GM18517 (cell line): ENCODE measurements at regions not wholly inside any gene's neighbourhood (a gene's known extent, or its start where the extent isn't known, plus 50 kb on each side); places are given as distances from the start of the nearest gene placed in this dataset.
"Not testable (repeated sequence)": the region's sequence is repeated elsewhere in the genome, so short reads cannot be mapped to it uniquely, and the experiment has no call there.

Experiments used
- ATAC-seq: cut with Tn5 transposase; IDR thresholded peaks from one replicate; pipeline ENCODE4 v1.9.1; 2021; ENCODE audit warnings: mild to moderate bottlenecking, moderate library complexity; ENCODE audit not compliant: unreplicated experiment

GRCh38 chr5:82519558-82519957 lies 241.4 kb upstream of the RPS23 start:
- ATAC-seq, result no peak

DNA sequence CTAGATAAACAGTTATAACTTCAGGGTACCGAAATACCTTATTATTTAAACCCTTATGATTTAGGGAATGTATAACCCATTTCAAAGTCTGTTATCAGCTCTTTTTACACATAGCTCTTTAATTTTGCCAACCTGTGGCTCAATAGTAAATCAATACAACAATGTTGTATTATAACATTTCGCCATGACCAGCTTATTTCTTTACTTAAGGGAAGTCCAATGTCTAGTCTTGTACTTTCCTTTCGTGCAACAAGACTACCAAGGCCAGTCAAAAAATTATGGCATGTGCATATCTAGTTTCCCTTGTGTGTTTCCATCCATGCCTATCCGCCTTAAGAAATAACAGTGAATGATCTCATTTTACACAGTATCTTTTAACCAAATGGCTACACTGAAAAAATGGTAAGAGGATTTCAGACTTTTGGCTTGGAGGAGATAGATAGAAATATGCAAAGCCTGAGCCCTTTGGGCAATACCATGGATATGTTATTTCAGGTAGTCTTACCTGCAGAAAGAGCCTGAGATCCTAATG lies 239.5 kb upstream of the RPS23 start:
- ATAC-seq, result no peak

GRCh38 chr5:82513738-82514137 lies 235.6 kb upstream of the RPS23 start:
- no peak for ATAC-seq

DNA sequence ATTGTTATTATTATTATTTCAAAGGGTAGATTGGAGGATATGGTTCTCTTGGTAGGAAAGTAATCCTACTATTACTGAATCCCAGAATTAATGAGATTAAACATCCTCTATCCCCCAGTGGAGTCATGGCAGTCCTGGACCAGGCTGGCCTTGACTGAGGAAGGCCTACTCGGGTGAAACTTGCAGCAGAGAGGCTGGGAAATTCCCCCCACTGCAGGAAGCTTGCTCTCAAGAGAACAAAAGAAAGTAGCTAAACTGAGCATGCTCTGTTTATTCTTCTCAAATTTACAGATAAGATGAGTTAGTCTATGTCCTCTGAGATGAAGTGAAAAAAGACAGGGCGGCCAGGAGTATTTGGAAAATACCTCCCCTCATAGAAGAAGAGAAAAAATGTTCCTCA lies 233.9 kb upstream of the RPS23 start:
- ATAC-seq, result no peak

DNA sequence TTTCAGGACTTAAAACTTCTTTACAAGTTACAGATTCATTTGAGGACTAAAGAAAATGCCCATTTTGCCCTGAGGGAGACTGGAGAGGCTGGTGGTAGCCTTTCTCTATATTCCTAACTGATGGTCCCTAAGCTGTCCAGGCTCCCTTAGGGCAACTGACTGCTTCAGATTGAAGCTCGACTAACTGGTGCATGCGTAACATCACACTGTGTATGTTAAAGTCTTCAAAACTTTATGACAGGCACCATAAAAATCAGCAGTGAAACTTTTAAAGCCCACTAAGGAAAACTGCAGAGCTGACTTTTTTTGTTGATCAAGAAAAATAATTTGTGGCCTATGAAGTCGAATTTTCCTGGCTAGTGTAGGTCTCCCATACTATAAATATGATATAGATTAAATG lies 233.0 kb upstream of the RPS23 start:
- ATAC-seq, result no peak

- ATAC-seq, result no peak
Observed at GRCh38 chr5:82509762-82510161, 231.6 kb upstream of the RPS23 start.

DNA sequence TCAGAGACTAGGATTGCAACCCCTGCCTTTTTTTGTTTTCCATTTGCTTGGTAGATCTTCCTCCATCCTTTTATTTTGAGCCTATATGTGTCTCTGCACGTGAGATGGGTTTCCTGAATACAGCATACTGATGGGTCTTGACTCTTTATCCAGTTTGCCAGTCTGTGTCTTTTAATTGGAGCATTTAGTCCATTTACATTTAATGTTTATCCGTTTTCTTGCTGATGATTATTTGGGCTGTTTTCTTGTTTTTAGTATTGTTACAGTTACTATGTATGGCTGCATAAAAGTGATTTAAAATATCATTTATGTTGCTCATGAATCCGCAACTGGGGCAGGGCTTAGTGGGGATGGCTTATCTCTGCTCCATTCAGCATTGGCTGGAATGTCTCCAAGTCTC lies 228.2 kb upstream of the RPS23 start:
- ATAC-seq, result not testable (repeated sequence)

- no peak for ATAC-seq
Observed at GRCh38 chr5:82499725-82500244, 221.6 kb upstream of the RPS23 start.

DNA sequence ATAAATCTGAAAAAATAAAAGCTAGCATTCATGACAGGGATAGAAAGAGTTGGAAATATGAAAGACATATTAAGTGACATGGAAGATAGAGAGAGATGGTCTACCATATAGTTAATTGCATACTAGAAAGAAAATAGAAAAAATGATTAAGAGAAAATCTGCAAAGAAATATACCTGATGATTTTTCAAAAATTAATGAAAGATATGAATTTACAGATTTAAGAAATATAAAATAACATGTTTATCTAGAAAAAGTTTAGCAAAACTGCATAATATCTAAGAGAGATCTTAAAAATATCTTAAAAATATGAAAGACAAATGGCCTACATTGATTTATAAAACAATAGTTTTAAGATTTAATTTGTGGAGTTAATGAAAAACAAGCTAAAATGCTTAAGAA lies 219.1 kb upstream of the RPS23 start:
- ATAC-seq, result no peak

DNA sequence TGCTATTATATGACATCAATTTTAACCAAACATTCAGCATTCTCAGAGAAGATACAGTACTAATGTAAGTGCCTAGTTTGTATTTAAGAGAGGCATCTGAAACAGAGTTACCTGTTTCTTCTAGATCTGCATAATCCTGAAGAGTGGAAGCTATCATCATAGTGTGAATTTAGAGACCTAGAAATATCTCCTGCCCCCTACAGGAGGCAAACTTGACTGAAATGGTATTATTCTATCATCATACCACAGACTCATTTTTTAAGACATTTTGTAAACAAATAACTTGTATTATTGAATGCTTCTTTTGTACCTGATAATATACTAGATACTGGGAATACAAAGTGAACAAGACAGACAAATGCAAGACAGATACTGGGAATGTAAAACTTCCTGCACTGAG lies 216.8 kb upstream of the RPS23 start:
- no peak for ATAC-seq

GRCh38 chr5:82493221-82493620 lies 215.1 kb upstream of the RPS23 start:
- no peak for ATAC-seq

- ATAC-seq, result no peak
Observed at GRCh38 chr5:82491397-82491796, 213.2 kb upstream of the RPS23 start.

GRCh38 chr5:82489683-82490082 lies 211.5 kb upstream of the RPS23 start:
- no peak for ATAC-seq

DNA sequence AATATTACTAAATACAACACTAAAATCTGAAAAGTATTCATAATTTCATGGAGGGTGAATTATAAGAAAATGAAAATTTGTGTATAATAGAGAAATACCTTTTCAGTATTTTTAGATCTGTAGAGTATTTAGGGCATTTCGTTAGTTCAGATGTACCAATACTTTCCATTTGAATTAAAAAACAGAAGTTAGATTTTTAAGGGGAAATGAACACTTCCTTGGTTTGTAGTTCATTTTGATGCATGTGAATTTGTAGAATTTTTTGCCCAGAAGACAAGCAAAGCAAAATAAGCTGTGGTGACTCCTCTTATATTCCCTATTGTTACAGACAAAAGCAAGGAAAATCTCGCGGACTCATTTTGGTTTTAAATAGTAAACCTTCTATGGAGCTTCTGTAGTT lies 209.0 kb upstream of the RPS23 start:
- ATAC-seq, result no peak

GRCh38 chr5:82480331-82480730 lies 202.2 kb upstream of the RPS23 start:
- ATAC-seq, result no peak

DNA sequence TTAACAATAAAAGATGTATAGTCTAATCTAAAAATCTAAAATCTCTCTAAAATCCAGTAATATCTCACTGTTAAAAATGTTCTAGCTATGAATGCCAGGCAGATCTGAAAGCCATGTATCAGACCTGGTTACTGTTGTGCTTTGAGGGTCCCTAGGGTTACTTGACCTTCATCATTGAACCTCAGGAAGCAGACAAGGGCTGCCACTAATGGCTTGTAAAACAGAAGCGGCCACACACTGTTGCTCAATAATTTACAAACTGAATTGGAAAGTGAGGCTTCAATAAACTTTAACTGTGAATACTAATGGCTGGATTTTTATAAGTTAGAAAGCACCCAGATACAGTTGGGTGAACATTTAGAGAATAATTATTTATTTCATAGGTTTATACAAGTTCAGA lies 198.0 kb upstream of the RPS23 start:
- ATAC-seq, result no peak

- ATAC-seq, result no peak
Observed at GRCh38 chr5:82473262-82473661, 195.1 kb upstream of the RPS23 start.

DNA sequence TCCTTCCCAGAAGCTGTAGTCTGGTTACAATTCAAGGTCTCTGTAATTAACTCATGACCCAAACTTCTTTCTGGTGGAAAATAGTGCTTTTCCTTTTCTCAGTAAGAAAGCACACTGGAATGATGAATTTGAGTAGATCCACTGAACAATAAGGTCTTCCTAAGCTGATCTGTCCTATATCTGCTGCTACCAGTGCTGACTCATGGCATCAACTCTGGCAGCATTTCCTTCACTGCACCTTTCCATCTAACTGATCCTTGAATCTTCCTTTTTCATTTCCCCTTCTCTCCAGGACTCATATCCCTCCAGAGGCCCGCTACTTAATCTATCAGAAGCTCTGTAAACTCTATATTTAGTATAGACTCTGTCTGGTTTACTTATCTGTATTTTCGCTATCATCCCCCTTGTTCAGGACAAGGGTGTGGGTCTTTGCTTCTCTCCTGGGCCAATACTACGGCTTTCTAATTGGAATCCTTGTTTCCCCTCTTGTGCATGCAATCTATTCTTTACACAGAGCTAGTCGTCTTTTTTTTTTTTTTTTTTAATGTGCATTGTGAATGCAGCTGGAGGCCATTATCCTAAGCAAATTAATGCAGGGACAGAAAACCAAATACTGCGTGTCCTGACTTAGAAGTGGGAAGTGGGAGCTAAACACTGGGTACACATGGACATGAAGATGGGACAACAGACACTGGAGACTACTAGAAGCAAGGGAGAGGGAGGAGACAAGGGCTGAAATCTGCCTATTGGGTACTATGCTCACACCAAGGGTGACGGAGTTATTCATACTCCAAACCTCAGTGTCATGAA lies 192.2 kb upstream of the RPS23 start:
- no peak for ATAC-seq

DNA sequence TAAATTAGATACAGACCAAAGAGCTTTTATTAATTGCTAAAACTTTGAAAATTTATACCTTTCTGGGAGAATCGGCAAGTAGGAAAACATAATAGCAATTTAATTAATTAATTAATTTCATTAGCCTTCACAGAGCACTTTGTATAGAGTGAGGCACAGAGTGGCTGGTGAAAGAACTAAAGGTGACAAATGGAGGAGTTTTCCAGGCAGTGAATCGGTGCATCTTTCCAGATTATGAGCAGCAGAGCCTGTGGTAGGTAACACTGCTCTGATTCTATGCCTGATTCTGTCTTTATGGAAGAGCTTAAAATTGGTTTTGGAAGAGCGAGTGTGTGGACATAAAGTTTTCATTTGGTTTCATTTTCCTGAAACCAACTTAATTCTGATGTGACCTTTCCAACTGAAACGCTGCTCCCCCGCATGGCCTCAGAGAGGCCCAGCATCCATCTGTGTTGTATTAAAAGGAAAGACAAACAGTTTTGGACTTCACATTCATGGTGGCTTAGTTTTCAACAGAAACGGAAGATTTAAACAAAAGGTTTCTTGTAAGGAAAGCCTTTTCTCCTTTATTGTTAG lies 188.9 kb upstream of the RPS23 start:
- ATAC-seq, result no peak

DNA sequence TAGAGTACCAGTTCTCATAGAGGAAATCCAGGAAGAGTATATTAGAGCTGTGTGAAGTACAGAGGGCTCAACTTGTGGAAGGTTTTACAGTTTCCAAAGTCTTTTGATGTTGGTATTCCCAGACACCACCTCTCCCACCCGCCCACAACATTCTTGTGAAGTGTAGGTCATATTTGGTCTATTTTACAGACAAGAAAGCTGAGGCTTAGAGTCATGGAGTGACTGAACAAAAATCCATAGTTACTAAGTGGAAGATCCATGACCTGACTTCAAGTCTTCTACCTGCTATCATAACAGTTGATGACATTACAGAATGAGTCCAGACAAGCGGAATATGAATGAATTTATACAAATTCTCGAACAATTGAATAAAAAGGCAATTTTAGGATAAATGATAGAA lies 187.1 kb upstream of the RPS23 start:
- ATAC-seq, result no peak

GRCh38 chr5:82459626-82460025 lies 181.5 kb upstream of the RPS23 start:
- ATAC-seq, result no peak

DNA sequence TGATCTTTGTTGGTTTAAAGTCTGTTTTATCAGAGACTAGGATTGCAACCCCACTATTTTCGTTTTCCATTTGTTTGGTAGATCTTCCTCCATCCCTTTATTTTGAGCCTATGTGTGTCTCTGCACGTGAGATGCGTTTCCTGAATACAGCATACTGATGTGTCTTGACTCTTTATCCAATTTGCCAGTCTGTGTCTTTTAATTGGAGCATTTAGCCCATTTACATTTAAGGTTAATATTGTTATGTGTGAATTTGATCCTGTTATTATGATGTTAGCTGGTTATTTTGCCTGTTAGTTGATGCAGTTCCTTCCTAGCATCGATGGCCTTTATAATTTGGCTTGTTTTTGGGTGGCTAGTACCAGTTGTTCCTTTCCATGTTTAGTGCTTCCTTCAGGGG lies 177.2 kb upstream of the RPS23 start:
- ATAC-seq, result not testable (repeated sequence)
